GM12878 (cell line): ENCODE measurements at regions not wholly inside any gene's neighbourhood (a gene's known extent, or its start where the extent isn't known, plus 50 kb on each side); places are given as distances from the start of the nearest gene placed in this dataset.

Experiments
- ATAC-seq: fragments of 200-7000 bp; cut with Tn5 transposase; 3 replicates; pipeline ENCODE4 v1.9.1; 2020; ENCODE audit warnings: mild to moderate bottlenecking, moderate library complexity
- BruUV-seq: library from RNA; stranded (reverse); fragments of 400-500 nt; replicated peaks from 2 replicates; lab custom pipeline; 2021; lab: Mats Ljungman, UMichigan
- CTCF ChIA-PET: fragments of 300-600 bp; sonication (Branson Sonifier 250); formaldehyde crosslinking; extraction: SDS; loops from one replicate; lab custom pipeline; 2021; ENCODE audit warnings: inconsistent platforms; lab: Yijun Ruan, JAX
- POLR2A ChIA-PET: fragments of 350-600 bp; formaldehyde crosslinking; extraction: SDS; loops from one replicate; lab custom pipeline; 2021; ENCODE audit warnings: inconsistent platforms; lab: Charles Lee
- RAD21 ChIA-PET: fragments of 300-600 bp; sonication (Branson Sonifier 250); formaldehyde crosslinking; loops from one replicate; lab custom pipeline; 2023; ENCODE audit warnings: antibody characterized with exemption; ENCODE audit not compliant: unreplicated experiment; lab: Charles Lee
- SMC1A ChIA-PET: fragments of 300-600 bp; sonication (Branson Sonifier 250); formaldehyde crosslinking; loops from one replicate; lab custom pipeline; 2023; ENCODE audit not compliant: unreplicated experiment, uncharacterized antibody; lab: Charles Lee
- DNase-seq: peaks from one replicate; pipeline ENCODE4 v3.0.0-alpha.2; 2011; ENCODE audit warnings: low read depth, low spot score
- FAIRE-seq: peaks from 3 replicates; lab custom pipeline; 2011; peaks lifted over from hg19 to GRCh38; lab: Jason Lieb, UNC
- H2AFZ ChIP-seq: 2 replicates; pipeline ENCODE4 v1.6.0; 2011; ENCODE audit warnings: low read depth, low read length, control low read depth; ENCODE audit not compliant: control insufficient read depth
- H3K27ac ChIP-seq: 2 replicates; pipeline ENCODE4 v1.5.1; 2011; ENCODE audit warnings: control low read depth; ENCODE audit not compliant: control insufficient read depth, insufficient read depth
- H3K27me3 ChIP-seq, 2 experiments: replicated peaks in 1 of 2; 2 replicates each; pipeline versions ENCODE4 v1.6.0 to v1.6.1; 2011; ENCODE audit warnings: low read length in 1 of 2; ENCODE audit not compliant: control insufficient read depth in 2 of 2, insufficient read depth in 2 of 2
- H3K36me3 ChIP-seq, 2 experiments: 2 replicates each; pipeline ENCODE4 v1.5.1; 2011; ENCODE audit warnings: low read length in 1 of 2; ENCODE audit not compliant: control insufficient read depth in 2 of 2, insufficient read depth in 2 of 2
- H3K4me1 ChIP-seq: 2 replicates; pipeline ENCODE4 v1.6.1; 2011; ENCODE audit warnings: mild to moderate bottlenecking, low read length, moderate library complexity, mixed read lengths; ENCODE audit not compliant: control insufficient read depth, insufficient read depth
- H3K4me2 ChIP-seq: 2 replicates; pipeline ENCODE4 v1.6.0; 2011; ENCODE audit warnings: control low read depth; ENCODE audit not compliant: control insufficient read depth, insufficient read depth
- H3K4me3 ChIP-seq: fragments of 200-600 bp; sonication (generic); 2 replicates; pipeline ENCODE4 v1.5.1; 2016
- H3K79me2 ChIP-seq: 2 replicates; pipeline ENCODE4 v1.6.0; 2011; ENCODE audit warnings: low read length; ENCODE audit not compliant: control insufficient read depth, insufficient read depth
- H3K9ac ChIP-seq: 2 replicates; pipeline ENCODE4 v1.8.0; 2011; ENCODE audit warnings: low read length, control low read depth, mixed read lengths; ENCODE audit not compliant: control insufficient read depth, insufficient read depth
- H3K9me3 ChIP-seq: replicated peaks from 3 replicates; pipeline ENCODE4 v1.5.1; 2011; ENCODE audit warnings: mild to moderate bottlenecking, low read length; ENCODE audit not compliant: control insufficient read depth, insufficient read depth
- H4K20me1 ChIP-seq: 2 replicates; pipeline ENCODE4 v1.6.0; 2011; ENCODE audit not compliant: control insufficient read depth, insufficient read depth
- CHD2 ChIP-seq: IDR thresholded peaks from 2 replicates; pipeline ENCODE4 v1.6.1; 2011; ENCODE audit warnings: low read depth, low read length, improper control_type of control experiment, borderline replicate concordance
- HCFC1 ChIP-seq: fragments of 150-350 bp; IDR thresholded peaks from 2 replicates; pipeline ENCODE4 v1.6.1; 2014; ENCODE audit warnings: low read length
- HDGF ChIP-seq: fragments of 450-650 bp; IDR thresholded peaks from 2 replicates; pipeline ENCODE4 v1.6.1; 2016; ENCODE audit warnings: antibody characterized with exemption
- NKRF ChIP-seq: fragments of 450-650 bp; conservative IDR thresholded peaks from 2 replicates; pipeline ENCODE4 v1.6.1; 2017; ENCODE audit warnings: mild to moderate bottlenecking, moderate library complexity
- PAX8 ChIP-seq: fragments of 450-650 bp; IDR thresholded peaks from 2 replicates; pipeline ENCODE4 v1.6.1; 2017; ENCODE audit warnings: mild to moderate bottlenecking, moderate library complexity
- RUNX3 ChIP-seq: IDR thresholded peaks from 2 replicates; pipeline ENCODE4 v1.6.1; 2012; ENCODE audit warnings: low read length, inconsistent platforms
- SMAD5 ChIP-seq: IDR thresholded peaks from 2 replicates; pipeline ENCODE4 v1.6.1; 2016; ENCODE audit warnings: antibody characterized with exemption, low read depth
- SUZ12 ChIP-seq: fragments of 200-600 bp; sonication (generic); IDR thresholded peaks from one replicate; pipeline ENCODE4 v1.6.1; 2018; ENCODE audit warnings: antibody characterized with exemption, mild to moderate bottlenecking; ENCODE audit not compliant: unreplicated experiment
- ZNF622 ChIP-seq: fragments of 450-650 bp; IDR thresholded peaks from 2 replicates; pipeline ENCODE4 v1.6.1; 2017; ENCODE audit warnings: mild to moderate bottlenecking, inconsistent platforms
- ZSCAN29 ChIP-seq: fragments of 450-650 bp; IDR thresholded peaks from 2 replicates; pipeline ENCODE4 v1.6.1; 2017; ENCODE audit warnings: mild to moderate bottlenecking, moderate library complexity
- WGBS: methylation state at CpG from one replicate; pipeline ENCODE4 v1.1.6; 2016; ENCODE audit warnings: low lambda C conversion rate; ENCODE audit not compliant: insufficient replicate concordance, insufficient coverage; ENCODE audit errors: missing lambda C conversion rate; 5-methylcytosine and 5-hydroxymethylcytosine counted together
- in situ Hi-C: fragments of 300-500 bp; cut with MboI; formaldehyde crosslinking; loops from 9 replicates; pipeline ENCODE4 v1.14.3; 2018; ENCODE audit warnings: mixed read lengths
- intact Hi-C: fragments of 100-400 bp; cut with micrococcal nuclease; formaldehyde crosslinking; loops from one replicate; pipeline ENCODE4 v1.14.2; 2022; ENCODE audit not compliant: unreplicated experiment
- TF ChIP-seq, protein P1 (sequence below): fragments of 450-650 bp; IDR thresholded peaks from 2 replicates; pipeline ENCODE4 v1.6.1; 2014; ENCODE audit warnings: mild to moderate bottlenecking
- TF ChIP-seq, protein P2 (sequence below): IDR thresholded peaks from 2 replicates; pipeline ENCODE4 v1.6.1; 2011; ENCODE audit warnings: mild to moderate bottlenecking, low read depth, low read length, moderate library complexity; ENCODE audit not compliant: insufficient replicate concordance

DNA sequence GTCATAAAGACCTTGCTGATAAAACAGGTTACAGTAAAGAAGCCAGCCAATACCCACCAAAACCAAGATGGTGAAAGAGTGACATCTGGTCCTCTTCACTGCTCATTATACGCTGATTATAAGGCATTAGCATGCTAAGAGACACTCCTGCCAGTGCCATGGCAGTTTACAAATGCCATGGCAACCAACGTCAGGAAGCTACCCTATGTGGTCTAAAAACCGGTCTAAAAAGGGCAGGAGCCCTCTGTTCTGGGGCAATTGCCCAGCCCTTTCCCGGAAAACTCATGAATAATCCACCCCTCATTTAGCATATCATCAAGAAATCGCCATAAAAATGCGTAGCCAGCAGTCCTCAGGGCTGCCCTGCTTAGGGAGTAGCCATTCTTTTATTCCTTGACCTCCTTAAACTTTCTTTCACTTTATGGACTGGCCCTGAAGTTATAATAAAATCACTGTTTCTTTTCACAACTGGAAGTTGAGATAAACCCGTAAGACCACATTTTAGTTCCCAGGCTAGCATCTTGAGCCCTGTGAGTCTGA lies 260.5 kb upstream of the FAT1 start:
- H3K4me2 ChIP-seq, result no peak overlapping the region
- no peak overlapping the region for H3K27ac ChIP-seq
- no TSS peak for BruUV-seq
- no peak for DNase-seq
- in situ Hi-C loops, result no loop called here
- H3K9ac ChIP-seq, result no peak overlapping the region
- no peaks in the 10 kb centered on the region for H3K36me3 ChIP-seq
- H3K79me2 ChIP-seq, result no peaks in the 10 kb centered on the region
- H3K9me3 ChIP-seq, result no peaks in the 10 kb centered on the region
- H3K27me3 ChIP-seq, result no peaks in the 10 kb centered on the region
- H4K20me1 ChIP-seq, result no peaks in the 10 kb centered on the region
- ChIA-PET RAD21 (no interaction called here), POLR2A (no interaction called here), CTCF (no interaction called here), SMC1A (no interaction called here)
- H3K4me3 ChIP-seq, result no peak overlapping the region
- no peaks in the 10 kb centered on the region for H3K4me1 ChIP-seq
- intact Hi-C loops, result no loop called here
- TF ChIP-seq ZNF622, result no peak
- TF ChIP-seq RUNX3, result no peak
- TF ChIP-seq SMAD5, result no peak
- ATAC-seq, result no peak
- H2AFZ ChIP-seq, result no peak overlapping the region
- WGBS, result 21% methylated on average over 7 of the region's 7 CpGs
- FAIRE-seq, result no peak

GRCh38 chr4:186999686-187000085 lies 276.0 kb upstream of the FAT1 start:
- ChIA-PET POLR2A (no interaction called here), SMC1A (no interaction called here), CTCF (no interaction called here), RAD21 (no interaction called here)
- Histone ChIP-seq H3K9me3 (no peaks in the 10 kb centered on the region), H3K4me1 (no peaks in the 10 kb centered on the region), H3K27me3 (no peaks in the 10 kb centered on the region), H3K36me3 (no peaks in the 10 kb centered on the region), H3K27ac (no peak overlapping the region), H3K9ac (no peak overlapping the region), H4K20me1 (no peaks in the 10 kb centered on the region), H3K4me2 (no peak overlapping the region), H3K79me2 (no peaks in the 10 kb centered on the region), H3K4me3 (no peak overlapping the region), H2AFZ (no peak overlapping the region)
- in situ Hi-C loops (no loop called here), intact Hi-C loops (no loop called here)
- no peak for TF ChIP-seq PAX8
- no peak for TF ChIP-seq ZSCAN29
- no peak for TF ChIP-seq CHD2
- TF ChIP-seq HDGF, result no peak
- no peak for TF ChIP-seq SUZ12
- TF ChIP-seq HCFC1, result no peak
- TF ChIP-seq NKRF, result no peak
- TF ChIP-seq, protein P1, sequence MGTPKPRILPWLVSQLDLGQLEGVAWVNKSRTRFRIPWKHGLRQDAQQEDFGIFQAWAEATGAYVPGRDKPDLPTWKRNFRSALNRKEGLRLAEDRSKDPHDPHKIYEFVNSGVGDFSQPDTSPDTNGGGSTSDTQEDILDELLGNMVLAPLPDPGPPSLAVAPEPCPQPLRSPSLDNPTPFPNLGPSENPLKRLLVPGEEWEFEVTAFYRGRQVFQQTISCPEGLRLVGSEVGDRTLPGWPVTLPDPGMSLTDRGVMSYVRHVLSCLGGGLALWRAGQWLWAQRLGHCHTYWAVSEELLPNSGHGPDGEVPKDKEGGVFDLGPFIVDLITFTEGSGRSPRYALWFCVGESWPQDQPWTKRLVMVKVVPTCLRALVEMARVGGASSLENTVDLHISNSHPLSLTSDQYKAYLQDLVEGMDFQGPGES, result no peak
- TF ChIP-seq, protein P2, sequence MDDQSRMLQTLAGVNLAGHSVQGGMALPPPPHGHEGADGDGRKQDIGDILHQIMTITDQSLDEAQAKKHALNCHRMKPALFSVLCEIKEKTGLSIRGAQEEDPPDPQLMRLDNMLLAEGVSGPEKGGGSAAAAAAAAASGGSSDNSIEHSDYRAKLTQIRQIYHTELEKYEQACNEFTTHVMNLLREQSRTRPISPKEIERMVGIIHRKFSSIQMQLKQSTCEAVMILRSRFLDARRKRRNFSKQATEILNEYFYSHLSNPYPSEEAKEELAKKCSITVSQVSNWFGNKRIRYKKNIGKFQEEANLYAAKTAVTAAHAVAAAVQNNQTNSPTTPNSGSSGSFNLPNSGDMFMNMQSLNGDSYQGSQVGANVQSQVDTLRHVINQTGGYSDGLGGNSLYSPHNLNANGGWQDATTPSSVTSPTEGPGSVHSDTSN, result no peak
- no peak for DNase-seq
- no TSS peak for BruUV-seq
- WGBS, result 25% methylated on average over 3 of the region's 3 CpGs
- ATAC-seq, result no peak
- no peak for FAIRE-seq
